ENCODE measurements at regions not wholly inside any gene's neighbourhood (a gene's known extent, or its start where the extent isn't known, plus 50 kb on each side); places are given as distances from the start of the nearest gene placed in this dataset.

- Histone ChIP-seq H3K9me3 (no peaks in the 10 kb centered on the region), H3K36me3 (no peaks in the 10 kb centered on the region), H3K27ac (no peak overlapping the region), H3K4me1 (no peaks in the 10 kb centered on the region), H3K27me3 (no peaks in the 10 kb centered on the region), H3K4me3 (no peak overlapping the region)
- ATAC-seq, result peak; percentile 43
- intact Hi-C loops (cut with DNase I), result loop anchor here in 1 of 2 donors (10.0 kb wide), 1 partner anchor 310 kb away; no protein-coding TSS in a partner anchor
- DNase-seq, result no peak
- no peak for TF ChIP-seq CTCF (IDR thresholded peaks at IDR 0.05)
Measured at GRCh38 chr12:18864900-18865561, 127.1 kb downstream of the CAPZA3 start.

GRCh38 chr12:18868717-18869116, 130.8 kb downstream of the CAPZA3 start:
- no peak for DNase-seq
- Histone ChIP-seq H3K9me3 (no peaks in the 10 kb centered on the region), H3K4me3 (no peak overlapping the region), H3K36me3 (no peaks in the 10 kb centered on the region), H3K4me1 (no peaks in the 10 kb centered on the region), H3K27me3 (no peaks in the 10 kb centered on the region), H3K27ac (no peak overlapping the region)
- no peak for ATAC-seq
- intact Hi-C loops (cut with DNase I), result loop anchor here in 1 of 2 donors (10.0 kb wide), 1 partner anchor 306 kb away; no protein-coding TSS in a partner anchor
- no peak for TF ChIP-seq CTCF (IDR thresholded peaks at IDR 0.05)

DNA sequence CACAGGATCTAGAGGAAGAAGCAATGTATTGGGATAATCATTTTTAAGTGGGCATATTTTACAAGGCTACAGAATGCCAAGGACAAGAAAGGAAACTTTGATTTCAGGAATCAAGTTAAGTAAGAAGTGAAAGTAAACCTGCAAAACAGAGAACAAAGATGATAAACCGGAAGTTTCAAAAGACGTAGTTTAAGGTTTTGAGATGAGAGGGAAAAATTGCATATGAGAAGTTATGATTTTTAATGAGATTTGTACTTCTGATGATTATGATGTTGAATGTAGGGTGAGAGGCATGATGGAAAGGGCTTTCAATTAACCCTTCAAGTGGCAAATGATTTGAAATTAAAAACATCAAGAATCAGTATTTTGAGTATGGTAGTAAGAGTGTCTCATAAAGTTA, 134.9 kb downstream of the CAPZA3 start:
- intact Hi-C loops (cut with DNase I), result no loop called here
- no peak for TF ChIP-seq CTCF (IDR thresholded peaks at IDR 0.05)
- Histone ChIP-seq H3K27ac (no peak overlapping the region), H3K4me3 (no peak overlapping the region), H3K4me1 (no peaks in the 10 kb centered on the region), H3K27me3 (no peaks in the 10 kb centered on the region), H3K36me3 (no peaks in the 10 kb centered on the region), H3K9me3 (no peaks in the 10 kb centered on the region)
- ATAC-seq (no peak), DNase-seq (no peak)

GRCh38 chr12:18878676-18879180, 140.8 kb downstream of the CAPZA3 start:
- no peaks in the 10 kb centered on the region for H3K4me1 ChIP-seq
- intact Hi-C loops (cut with DNase I), result no loop called here
- H3K36me3 ChIP-seq, result no peaks in the 10 kb centered on the region
- no peak overlapping the region for H3K27ac ChIP-seq
- TF ChIP-seq CTCF (IDR thresholded peaks at IDR 0.05), result no peak
- no peaks in the 10 kb centered on the region for H3K9me3 ChIP-seq
- no peaks in the 10 kb centered on the region for H3K27me3 ChIP-seq
- no peak overlapping the region for H3K4me3 ChIP-seq
- DNase-seq, result no peak
- no peak for ATAC-seq

- H3K4me3 ChIP-seq, result no peak overlapping the region
- no peak overlapping the region for H3K27ac ChIP-seq
- no peaks in the 10 kb centered on the region for H3K27me3 ChIP-seq
- no peaks in the 10 kb centered on the region for H3K36me3 ChIP-seq
- no peak for TF ChIP-seq CTCF (IDR thresholded peaks at IDR 0.05)
- H3K4me1 ChIP-seq, result no peaks in the 10 kb centered on the region
- intact Hi-C loops (cut with DNase I), result no loop called here
- DNase-seq (no peak), ATAC-seq (no peak)
- H3K9me3 ChIP-seq, result no peaks in the 10 kb centered on the region
Measured at GRCh38 chr12:18882690-18883089, 144.8 kb downstream of the CAPZA3 start.
